Renal cortical epithelial cell (primary cell): ENCODE measurements at regions not wholly inside any gene's neighbourhood (a gene's known extent, or its start where the extent isn't known, plus 50 kb on each side); places are given as distances from the start of the nearest gene placed in this dataset.

Experiments
- DNase-seq: peaks from one replicate; pipeline ENCODE4 v3.0.0-alpha.2; 2011; ENCODE audit warnings: low read depth

DNA sequence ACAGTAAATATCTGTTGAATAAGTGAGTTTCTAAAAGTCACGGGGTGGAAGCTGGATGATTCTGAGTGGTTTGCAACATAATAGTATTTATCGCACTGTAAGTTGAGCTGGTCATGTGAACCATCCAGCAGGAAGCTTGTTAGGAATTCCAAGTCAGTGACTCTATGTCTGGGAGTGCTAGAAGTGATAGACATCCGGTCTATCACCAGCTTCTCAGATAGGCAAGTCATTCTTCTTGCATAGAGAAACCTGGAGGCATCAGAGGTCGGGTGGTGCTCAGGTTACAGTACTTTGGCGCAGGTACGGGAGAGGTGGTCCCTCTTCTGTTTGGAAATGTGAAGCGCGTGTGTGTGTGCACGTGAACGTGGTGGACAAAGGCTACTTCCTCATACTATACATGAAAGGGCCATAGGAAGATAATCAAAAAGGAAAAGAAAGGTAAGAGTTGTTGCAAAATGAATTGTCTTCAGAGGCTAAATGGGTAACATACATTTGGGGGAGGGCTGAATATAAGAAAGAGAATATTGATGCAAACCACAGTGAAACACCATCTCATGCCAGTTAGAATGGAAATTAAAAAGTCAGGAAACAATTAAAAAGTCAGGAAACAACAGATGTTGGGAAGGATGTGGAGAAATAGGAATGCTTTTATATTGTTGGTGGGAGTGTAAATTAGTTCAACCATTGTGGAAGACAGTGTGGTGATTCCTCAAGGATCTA is 299.3 kb upstream of the ZFP64 start:
- DNase-seq = peak; percentile 36

DNA sequence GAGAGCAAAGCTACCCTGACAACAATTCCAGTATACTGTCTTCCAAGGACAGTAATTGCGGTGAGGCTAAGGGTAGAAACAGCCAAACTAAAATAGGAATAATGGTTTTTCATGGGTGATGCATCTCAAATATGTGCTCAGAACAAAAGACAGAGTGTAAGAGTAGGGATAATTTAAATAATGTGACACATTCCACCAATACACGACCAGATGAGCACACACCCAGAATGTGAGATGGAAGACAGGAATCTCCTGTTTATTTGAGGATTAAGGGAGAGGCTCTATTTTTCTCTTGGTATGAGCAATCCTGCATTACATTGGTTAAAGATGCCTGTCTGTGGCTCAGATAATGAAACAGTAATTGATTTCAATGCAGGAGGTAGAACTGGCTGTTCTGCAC is 292.9 kb upstream of the ZFP64 start:
- DNase-seq = no peak

DNA sequence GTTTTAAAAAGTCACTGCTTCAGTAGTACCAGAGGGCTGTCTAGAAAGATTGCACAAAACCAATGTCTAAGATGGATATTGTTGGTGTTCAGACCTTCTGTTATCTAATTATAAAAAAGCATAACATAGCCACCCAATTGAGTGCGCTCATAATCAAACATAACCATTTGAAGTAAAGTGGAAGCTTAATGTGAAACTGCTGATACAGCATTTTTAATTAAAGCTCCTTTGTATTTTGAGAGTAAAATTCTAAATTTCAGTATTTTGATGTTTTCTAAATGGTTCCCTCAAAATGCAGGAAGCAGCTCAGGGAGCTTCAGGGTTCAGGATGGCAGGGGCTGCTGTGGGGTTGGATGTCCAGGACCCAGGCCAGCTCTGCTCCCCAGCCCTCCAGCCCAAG is 291.8 kb upstream of the ZFP64 start:
- no peak for DNase-seq

DNA sequence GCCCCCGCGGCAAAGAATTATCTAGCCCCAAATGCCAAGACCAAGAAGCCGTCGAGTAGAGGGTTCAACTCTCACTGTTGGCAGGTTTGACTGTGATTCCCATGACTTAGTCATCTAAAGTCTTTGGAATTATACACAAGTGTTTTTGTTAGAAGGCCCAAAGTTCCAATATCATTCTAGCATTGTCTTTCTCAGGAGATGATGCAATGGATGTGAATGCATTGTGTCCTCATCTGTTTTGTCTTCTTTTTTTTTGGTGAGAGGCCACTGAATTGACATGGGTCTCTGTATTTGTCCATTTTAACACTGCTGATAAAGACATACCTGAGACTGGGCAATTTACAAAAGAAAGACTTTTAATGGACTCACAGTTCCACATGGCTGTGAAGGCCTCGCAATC is 290.5 kb upstream of the ZFP64 start:
- no peak for DNase-seq

DNA sequence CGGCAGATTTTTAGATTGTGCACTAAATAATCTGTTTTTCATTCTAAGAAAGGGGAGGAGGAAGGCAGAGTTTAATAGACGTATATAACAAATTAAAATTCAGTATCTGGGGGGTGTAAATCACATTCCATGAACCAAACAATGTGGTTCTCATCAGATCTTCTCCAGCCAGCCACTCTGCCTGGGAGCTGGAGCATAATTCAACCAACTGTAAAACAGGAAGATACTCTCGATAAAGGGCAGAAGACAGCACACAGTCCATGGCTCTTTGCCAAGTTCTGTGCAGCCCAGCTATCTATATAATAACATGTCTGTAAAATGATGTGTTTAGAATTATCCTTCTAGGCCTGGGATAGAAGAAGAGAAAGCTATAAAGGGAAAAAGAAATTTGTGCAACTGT is 289.9 kb upstream of the ZFP64 start:
- DNase-seq = no peak

DNA sequence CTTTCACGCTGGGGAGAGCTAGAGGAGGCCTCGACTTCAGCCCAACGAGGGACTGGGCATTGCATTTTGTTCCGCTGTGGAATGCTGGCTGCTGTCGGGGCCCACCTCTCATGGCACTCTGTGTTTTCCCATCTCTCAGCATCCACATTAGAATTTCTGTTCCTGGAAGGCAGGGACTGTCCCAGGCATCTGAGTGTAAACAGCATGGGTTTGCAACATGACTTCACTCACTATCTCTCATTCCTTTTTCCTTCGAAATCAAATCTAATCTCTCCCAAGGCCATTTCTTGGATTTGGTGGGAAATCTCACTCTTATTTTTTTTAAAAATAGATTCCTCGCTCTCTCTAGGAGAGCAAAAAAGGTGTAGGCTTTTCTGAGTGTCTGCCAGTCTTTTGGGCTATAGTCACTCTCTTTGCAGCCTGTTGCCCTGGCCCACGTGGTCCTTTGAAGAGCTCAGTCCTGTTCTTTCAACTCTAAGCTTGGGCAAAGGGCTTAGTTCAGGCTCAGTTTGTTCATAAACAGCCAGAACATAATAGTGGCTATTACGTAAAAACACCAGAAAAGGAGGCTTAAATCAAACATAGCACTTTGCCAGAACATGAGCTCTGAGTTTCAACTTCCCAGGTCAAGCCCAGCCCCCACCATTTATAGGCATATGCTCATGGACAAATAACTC is 284.6 kb upstream of the ZFP64 start:
- DNase-seq = no peak

DNA sequence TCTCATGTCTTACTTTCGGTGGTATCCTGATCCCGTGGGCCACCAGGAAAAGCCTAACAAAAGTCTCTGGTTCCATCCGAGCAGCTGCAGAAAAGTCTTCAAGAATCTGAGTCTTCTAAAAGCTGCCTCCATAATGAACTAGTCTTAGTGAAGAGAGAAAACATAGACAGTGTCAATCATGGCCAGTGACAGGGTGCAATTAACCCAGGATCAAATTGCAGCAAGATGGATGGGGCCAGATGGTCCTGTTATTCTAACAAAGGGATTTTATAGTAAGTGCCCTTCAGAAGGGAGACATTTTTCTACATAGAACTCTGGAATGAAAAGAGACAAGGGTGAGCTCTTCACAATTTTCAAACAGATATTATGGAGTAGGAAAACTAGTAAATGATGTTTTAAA is 281.6 kb upstream of the ZFP64 start:
- DNase-seq = no peak

DNA sequence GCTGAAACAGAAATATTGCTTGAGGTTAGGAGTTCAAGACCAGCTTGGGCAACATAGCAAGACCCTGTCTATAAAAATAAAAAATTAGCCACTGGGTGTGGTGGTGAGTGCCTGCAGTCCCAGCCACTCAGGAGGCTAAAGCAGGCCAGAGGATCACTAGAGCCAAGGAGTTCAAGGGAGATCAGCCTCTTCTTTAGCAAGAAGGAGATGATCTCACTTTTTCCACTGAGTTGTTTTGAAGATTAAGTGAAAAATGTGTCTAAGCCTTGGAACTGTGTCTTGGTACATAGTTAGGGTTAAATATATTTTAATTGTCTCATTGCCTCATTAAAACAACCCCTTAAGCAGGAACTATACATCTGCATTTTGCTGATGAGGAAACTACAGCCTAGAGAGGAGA is 279.0 kb upstream of the ZFP64 start:
- DNase-seq = no peak

DNA sequence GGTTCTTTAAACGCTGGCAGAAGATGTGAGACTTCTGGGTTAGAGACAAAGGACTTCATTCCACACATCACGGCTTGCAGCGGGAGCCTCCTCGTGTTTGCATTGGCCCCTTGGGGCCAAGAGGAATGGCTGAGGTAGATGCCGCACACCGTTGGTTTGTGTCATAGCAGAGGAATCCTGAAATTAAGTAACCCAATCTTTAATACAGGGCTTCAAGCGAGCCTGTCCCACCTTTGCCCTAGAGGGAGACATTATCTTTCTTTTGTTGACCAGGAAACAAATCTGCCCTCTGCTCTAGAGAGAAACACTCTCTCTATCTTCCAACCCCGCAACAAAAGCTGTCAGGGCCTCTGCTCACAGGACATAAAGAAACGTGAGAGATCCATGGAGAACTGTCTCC is 277.5 kb upstream of the ZFP64 start:
- no peak for DNase-seq

DNA sequence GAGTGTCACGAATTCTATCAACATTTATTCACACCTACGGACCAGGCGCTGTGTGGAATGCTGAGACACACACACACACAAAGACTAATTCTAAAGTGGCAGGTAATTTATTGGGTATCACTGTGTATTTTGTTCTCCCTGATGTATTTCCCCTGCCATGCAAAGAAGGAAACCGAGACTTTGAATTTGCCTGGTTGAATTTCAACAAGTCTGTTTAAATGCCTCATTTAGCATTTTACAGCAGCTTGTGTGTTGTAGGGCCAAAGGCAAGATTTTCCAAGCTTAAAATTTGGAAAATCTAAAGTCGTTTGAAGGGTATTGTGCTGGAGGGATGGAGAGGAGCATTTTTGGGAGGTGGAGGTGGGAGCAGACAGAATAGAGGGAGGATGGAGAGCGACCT is 274.4 kb upstream of the ZFP64 start:
- no peak for DNase-seq

DNA sequence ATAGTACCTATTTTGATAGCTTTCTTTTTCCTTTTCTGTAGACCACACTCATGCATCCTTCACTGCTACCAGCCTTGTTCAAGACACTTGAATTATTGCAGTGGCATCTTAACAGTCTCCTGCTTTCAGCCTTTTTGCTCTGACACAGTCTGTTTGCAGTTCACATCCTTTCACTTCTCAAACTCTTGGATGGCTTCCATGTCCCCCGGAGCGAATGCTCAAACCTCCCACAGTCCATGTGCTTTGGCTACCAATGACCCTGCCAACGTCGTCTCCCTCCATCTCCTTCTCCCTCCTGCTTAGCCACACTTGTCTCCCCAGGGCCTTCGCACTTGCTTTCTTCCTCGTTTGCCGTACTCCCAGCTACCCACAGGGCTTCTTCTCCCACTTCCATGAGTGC is 270.0 kb upstream of the ZFP64 start:
- no peak for DNase-seq

DNA sequence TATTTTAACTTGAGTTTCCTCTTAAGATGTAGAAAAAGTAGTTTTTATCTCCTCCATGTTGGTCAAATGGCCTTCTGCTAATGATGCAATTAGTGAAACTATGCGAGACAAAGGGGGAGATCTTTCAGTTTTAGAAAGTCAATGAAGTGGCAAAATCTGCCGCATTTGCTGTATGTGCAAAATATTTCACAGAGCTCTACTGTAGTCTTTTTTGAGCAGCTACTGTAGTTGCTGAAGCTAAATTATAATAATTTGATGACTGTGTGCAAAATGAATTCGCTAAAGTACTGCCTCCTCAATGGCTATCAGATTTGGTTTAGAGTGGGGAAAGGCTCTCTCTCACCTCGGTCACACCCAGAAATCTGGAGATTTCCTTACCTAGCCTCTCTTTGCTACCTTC is 267.6 kb upstream of the ZFP64 start:
- no peak for DNase-seq

DNA sequence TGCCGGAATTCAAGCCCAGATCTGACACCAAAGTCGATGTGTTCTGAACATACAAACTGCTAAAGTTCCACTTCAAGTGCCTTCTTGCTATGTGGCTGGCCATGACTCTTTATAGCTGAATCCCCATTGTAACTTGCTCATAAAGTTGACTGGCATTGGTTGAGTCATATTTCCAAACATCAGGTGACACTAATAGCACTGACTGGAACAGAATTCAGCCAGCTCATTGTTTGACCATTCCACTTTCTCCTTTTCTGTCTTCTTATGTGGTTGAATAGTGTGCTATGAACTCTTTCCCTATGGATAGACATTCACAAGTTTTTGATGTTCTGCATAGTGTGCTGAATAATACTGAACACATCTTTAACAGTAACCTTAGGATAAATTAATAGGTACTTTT is 266.2 kb upstream of the ZFP64 start:
- peak; percentile 25 for DNase-seq

DNA sequence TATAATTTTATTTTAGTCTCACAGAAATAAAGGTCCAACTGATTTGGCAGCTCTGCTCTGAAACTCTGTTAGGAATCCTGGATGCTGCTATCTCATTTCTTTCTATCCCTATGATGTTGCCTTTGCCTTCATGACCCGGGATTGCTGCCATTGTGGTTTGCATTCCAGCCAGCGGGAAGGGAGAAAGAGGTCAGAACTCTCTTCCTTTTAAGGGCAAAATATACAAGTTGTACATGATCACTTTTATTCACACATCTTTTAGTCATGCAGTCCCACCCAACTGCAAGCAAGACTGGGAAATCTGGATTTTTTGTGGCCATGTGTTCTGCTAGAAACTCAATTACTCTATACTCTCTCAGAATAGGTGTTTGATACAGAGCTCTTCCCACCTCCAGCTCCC is 263.1 kb upstream of the ZFP64 start:
- DNase-seq = no peak

DNA sequence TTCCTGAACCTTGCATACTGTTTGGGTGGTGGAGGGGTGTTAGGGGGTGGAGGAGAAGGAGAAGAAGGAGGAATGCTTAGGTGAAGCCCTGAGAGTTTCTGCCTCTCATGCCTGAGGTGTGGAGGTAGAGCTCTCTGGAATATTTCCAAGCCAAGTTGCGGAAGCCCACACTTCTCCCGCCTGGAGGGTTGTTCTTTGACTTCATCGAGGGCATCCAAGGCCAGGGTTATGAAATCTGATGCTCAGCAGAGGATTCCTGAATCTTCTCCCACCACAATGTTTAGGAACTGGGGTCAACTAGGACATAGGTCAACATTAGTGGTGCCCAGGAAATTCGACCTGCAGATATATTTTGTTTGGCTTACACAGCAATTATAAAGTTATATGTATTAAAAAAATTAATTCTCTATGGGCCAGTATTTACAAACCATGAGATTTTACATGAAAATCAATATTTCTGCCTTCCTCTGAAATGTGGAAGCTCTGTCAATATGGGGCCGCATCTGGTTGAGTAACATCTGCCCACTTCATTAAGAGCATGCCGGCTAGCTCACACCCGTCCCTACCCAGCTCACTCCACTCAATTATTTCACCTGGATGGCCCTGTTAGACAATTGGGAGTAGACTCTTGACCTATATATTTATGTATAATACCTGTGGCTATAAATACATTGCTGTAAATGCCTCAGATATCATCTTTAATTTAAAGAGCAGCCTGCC is 257.1 kb upstream of the ZFP64 start:
- no peak for DNase-seq

DNA sequence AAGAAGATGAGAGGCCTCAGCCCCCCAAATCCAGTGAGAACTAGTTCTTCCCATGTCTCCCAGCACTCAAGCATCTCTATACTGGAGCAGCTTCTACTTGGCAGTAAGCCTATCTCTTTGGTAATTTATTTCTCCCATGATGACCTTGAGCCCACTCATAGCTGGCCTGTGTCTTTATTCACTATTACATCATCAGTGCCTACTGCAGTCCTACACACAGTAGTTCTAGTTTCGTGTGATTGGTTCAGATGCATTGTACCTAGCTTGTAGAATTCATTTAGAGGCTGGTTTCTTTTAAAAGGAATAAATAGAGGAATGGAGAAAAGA is 255.6 kb upstream of the ZFP64 start:
- DNase-seq = no peak

DNA sequence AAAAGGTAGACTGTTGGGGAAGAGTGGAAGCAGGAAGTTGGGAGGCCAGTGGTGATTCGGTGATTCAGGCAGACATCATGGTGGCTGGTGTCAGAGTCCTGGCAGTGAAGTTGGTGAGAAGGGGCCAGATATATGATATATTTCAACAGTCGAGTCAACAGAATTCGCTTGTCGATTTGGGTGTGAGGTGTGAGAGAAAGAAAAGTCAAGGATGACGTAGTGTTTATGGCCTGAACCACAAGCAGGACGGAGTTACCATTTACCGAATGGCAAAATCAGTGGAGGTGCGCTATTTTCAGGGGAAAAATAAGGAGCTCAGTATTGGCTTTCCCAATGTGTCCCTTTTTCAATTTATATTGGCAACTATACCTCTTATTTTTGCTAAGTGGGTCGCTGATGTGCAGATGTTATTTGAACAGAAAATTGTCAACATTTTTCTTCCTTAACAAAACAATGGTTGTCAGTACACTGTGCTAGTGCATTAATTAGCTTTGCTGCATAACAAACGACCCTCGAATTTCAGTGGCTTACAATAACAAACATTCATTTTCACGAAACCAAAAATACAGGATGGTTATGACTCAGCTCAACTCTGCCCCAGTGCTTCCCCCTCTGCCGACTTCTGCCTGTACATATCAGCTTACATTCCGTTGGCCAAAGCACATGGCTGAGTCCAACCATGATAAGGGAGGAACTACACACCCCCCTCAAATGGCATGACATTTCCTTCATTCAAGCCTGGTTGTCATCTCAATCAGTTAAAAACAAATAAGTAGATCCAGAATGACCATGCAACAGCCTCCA is 255.0 kb upstream of the ZFP64 start:
- no peak for DNase-seq

DNA sequence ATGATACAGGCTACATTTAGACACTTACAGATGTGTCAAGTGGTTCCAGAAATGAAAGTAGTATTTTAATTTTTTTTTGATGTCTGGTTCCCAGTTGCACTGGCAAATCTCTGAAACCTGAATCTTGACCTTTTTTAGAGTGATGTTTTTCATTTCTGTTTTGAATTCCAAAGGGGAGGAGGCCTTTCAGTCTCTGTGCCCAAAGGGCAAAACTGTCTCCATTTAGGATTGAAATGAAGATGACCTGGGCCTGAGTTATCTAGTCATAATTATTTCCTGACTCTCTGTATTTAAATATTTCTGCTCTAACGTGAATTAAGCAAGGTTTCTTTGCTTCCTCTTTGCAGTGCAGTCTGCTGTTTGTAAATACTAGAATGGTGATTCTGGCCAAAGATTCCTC is 252.9 kb upstream of the ZFP64 start:
- no peak for DNase-seq

DNA sequence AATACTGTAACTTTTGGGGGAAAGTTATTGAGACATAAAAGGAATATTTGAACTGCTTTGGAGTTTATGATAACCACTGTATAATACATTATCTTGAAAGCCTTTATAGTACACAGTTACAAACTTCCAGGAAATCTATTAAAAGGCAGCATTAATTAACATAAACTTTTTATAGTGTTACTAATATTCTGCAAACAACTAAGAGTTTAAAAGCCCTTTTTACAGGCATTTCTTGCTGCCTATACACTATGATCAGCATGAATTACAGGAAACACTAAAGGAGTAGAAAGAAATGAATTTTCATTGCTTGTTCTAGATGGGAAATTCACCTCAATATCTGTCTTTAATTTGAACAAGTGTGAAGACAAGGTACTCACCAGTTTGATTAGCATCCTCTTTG is 252.3 kb upstream of the ZFP64 start:
- DNase-seq = no peak

DNA sequence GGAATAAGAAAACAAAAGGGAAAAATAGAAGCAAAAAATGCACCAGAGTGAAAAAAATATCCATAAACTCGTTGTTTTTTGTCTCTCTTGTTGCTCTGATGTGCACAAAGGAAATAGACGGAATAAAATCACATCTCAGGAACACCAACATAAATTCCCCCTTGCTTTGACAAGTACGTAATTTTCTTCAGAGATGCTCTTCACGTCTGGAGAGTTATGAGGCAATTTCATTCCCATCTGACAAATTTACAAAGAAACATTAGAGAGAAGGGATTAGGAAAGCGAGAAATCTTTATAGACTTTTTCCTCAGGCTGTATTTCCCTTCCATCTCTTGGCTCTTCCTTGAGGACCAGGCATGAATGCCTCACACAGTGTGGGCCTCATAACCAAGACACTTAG is 250.1 kb upstream of the ZFP64 start:
- DNase-seq = no peak

DNA sequence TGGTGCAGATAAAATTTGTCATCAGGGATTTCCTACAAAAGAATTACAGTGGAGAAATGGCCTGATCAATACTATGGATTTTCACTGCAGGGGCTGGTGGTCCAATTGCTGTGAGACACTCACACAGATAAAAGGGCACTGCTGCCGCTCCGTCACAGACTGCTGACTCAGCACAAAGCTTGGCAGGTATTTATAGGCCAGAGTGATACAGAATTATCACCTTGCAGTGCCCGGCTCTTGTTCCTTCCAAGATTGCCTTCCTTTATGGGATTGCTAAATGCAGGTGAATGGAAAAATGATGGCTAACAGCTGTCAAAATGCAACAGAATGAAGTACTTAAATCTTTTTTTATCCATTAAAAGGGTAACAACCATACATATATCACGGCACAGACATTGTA is 247.8 kb upstream of the ZFP64 start:
- DNase-seq = no peak

DNA sequence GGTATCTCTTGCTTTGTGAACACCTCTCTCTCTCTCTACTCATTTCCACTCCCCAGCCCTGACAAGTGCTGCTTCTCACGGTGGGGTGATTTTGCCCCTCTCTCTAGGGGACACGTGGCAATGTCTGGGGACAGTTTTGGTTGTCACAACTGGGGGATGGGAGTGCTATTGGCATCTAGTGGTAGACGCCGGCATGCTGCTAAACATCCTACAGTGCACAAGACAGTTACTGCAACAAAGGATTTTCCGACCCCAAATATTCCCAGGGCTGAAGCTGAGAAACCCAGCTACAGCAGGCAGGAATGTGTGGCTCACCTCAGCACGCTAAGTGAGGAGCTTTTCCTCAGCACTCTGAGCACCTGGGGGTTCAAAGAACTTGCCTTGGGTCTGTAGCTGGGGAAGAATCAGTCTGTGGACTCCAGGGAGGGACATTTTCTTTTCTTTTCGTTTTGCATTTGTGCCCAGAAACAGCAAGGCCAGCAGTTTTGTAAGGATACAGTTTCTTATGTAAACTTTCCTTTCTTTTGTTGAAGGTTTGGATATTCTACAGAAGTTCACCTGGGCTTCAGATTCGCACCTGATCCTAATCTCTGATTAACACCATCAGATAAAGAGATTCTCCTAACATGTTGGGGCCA is 246.9 kb upstream of the ZFP64 start:
- no peak for DNase-seq
